ENCODE measurements at regions not wholly inside any gene's neighbourhood (a gene's known extent, or its start where the extent isn't known, plus 50 kb on each side); places are given as distances from the start of the nearest gene placed in this dataset.

DNA sequence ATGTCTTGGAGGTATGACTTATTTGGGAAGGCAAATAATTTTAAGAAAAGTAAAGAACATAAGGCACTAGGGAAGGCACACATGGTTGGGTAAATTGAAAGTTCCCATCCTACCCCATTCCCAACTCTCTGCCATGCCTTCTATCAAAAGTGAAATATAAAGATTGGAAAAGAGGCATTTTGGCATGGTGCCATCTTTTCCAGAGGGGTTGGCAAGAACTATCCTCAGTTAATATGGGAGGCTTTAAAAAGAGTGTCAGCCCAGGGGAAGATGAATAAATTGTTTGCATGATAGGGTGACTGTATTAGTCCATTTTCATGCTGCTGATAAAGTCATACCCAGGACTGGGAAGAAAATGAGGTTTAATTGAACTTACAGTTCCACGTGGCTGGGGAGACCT, 150.8 kb upstream of the BOD1L1 start (continued):
- no peak for TF ChIP-seq RNF2 (IDR thresholded peaks at IDR 0.05; ENCODE audit: borderline replicate concordance, low read depth, low read length, missing control alignments, poor library complexity, severe bottlenecking)

Data from H1 (cell line).